IPS-NIHi7 (cell line): ENCODE measurements at regions not wholly inside any gene's neighbourhood (a gene's known extent, or its start where the extent isn't known, plus 50 kb on each side); places are given as distances from the start of the nearest gene placed in this dataset.

ENCODE experiments used
- DNase-seq: peaks from one replicate; pipeline ENCODE4 v3.0.0; 2012; ENCODE audit warnings: mixed read lengths; ENCODE audit errors: extremely low spot score

DNA sequence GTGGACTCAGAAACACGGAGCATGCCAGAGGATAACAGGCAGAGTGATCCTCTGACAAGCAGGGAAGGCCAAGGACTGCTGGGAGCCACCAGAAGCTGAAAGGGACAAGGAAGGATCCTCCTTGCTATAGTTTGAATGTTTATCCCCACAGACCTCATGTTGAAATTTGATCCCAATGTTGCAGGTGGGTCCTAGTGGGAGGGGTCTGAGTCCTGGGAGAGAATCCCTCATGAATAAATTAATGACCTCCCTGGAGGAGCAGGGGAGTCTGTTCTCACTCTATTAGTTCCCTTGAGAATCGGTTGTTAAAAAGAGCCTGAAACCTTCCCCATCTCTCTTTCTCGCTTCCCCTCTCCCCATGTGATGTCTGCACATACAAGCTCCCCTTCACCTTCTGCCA is 124.4 kb downstream of the FBXO15 start:
- DNase-seq: peak; percentile 43

DNA sequence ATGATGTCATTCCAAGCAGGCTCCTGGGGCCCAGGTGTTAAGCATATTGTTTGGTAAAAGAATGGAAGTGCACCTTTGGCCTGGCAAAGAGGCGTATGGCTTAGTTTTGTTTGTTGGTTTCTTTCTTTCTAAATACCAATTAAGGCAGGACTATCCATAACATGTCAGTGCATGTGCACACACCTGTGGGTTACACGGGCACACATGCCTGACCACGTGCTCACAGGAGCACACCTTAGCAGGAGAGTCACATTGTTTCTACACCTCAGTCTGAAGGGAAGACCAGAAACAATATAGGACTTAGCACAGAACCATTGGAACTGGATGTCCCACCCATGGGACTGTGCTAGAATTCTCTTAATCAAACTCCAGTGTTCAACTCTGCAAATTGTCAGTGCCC is 127.8 kb downstream of the FBXO15 start:
- DNase-seq: no peak

DNA sequence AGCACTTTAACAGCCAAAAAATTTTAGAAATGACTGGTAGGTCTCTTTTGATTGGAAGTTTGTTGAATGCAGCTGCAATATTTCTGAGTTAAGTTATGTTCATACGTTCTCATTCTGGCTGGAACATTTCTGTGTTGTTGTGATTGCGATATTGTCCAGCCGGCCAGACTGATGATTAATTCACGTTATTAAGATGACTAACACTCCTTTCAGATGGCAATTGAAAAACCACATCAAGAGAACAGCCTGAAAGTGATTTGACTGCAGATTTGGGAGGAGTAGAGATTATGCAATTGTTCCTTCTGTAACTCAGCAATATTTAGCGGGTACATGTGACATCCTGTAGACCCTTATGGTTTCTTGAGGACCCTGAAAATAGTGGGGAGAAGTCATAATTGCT is 133.7 kb downstream of the FBXO15 start:
- DNase-seq: no peak

DNA sequence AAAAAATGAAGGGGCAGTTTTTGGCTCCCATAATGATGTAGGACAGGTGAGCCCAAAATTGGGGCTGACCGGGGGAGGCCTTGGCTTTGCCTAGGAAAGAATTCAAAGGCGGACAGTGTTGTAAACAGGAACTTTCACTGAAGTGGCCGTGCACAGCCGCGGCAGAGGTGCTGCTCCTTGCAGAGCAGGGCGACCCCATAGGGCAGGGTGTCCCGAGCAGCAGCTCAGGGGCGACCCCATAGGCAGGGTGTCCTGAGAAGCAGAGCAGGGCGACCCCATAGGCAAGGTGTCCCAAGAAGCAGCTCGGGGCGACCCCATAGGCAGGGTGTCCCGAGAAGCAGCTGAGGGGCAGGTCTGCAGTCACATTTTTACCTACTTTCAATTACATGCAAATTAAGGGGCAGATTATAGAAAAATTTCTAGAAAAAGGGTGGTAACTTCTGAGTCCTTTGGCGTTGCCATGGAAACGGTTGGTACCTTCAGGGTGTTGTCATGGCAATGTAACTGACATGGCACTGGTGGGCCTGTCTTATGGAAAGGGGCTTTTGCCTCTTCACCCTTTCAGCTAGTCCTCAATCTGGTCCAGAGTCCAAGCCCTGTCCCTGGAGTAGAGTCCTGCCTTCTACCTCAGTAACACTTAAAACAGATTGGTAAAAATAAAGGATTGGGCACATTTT is 134.5 kb downstream of the FBXO15 start:
- no peak for DNase-seq

DNA sequence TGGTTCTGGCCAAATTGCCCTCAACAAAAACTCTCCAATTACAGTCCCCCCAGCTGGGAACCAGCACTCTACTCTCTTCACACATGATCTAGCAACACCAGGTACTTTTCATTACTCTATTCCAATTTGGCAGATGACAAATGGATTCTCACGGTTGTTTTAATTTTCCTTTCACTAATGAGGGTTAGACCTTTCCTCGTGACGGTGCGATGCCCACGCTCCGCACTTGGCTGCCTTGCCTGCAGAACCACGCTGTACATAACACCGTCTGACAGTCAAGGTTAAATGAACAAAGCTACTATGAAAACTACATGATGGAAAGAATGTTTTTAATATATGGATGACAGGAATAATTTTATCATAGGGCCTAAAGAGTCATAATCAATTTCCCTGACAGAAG is 141.5 kb downstream of the FBXO15 start:
- no peak for DNase-seq

DNA sequence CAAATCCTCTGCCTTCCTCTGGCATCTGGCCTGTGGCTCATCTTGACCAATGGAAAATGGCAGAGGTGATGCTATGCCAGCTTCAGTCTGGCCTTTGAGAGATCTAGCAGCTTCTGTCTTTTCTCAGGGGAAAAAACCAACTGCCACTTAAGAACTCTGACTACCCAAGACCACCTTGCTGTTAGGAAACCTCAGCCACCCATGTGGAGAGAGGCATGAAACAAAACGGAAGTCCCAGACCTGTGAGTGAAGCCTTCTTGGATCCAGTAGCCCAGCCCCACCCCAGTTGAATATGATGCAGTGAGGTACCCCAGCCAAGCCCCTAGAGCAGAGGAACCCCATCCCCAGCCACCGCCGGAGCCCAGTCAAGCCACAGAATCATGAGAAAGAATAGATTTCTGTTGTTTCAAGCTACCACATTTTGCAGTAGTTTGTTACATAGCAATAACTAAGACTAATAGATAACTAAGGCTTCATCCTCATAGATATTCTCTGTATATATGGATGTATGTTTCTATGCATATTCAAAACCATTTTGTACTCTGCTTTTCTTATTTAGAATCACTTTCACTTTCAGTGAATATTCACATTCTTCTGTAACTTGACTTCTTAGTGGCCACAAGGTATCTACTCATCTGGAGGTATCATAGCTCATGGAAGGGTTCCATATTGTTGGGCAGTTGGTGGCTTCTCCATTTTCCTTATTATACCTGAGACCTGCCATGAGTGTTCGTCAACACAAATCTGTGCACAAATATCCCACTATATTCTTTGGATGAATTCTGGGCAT is 142.1 kb downstream of the FBXO15 start:
- DNase-seq: no peak

DNA sequence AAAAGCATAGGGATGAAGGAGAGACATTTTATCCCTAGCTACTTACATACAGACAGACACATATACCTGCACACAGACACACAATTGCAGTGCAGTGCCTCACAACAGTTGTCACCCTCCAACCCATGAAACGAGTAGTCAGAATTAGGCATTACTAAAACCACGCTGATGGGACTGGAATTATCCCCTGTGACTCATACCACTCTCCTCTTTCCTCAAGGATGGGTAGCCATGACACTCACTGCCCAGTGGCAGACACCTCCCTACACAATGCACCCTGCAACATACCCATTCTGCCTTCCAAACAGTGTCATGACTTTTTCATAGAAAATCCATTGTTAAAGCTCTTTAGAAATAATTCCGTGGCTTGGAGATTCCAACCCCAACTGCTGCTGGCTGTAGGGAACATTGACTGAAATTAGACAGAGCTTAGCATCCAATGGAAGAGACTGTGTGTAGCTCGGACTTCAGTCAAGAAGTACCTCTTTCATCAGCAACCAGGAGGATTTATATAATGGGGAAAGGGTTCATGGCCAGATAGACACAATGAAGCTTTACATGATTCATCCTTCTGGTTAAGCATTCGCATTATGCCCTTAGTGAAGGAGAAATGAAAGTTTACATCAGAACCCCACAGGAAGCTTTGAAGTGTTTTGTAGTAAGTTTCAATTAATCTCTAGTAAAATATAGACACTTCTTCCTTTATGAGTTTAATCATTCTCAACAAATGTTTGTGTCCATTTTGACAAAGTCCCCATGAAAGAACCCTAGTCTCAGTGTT is 155.2 kb downstream of the FBXO15 start:
- no peak for DNase-seq

DNA sequence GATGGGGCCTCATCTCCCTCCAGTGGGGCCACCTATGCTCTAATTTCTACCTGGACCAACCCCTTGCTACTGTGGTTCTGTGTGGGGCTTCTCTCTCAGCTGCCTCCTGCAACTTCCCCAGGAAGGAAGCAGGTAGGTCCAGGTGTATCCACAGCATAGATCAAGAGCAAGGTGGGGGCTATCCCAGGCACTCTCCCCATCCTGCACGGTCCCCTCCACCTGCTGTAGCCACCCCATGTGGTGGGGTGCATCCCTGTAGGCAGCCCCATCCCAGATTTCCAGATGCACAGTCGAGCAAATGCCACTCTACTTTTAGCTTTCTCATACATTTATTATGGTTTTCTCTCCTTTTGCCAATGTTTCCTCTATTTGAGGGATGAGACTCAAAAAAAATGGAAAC is 156.1 kb downstream of the FBXO15 start:
- DNase-seq: no peak

DNA sequence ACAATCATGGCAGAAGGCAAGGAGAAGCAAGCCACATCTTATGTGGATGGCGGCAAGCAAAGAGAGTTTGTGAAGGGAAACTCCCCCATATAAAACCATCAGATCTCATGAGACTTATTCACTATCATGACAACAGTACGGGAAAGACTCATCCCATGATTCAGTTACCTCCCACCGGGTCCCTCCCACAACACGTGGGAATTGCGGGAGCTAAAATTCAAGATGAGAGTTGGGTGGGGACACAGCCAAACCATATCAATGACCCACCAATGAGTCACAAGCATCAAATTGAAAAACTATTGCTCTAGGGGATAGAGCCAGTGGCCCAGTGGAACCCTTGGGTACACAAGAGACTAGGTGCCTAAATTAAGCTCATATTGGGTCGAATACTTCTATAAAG is 157.4 kb downstream of the FBXO15 start:
- no peak for DNase-seq

DNA sequence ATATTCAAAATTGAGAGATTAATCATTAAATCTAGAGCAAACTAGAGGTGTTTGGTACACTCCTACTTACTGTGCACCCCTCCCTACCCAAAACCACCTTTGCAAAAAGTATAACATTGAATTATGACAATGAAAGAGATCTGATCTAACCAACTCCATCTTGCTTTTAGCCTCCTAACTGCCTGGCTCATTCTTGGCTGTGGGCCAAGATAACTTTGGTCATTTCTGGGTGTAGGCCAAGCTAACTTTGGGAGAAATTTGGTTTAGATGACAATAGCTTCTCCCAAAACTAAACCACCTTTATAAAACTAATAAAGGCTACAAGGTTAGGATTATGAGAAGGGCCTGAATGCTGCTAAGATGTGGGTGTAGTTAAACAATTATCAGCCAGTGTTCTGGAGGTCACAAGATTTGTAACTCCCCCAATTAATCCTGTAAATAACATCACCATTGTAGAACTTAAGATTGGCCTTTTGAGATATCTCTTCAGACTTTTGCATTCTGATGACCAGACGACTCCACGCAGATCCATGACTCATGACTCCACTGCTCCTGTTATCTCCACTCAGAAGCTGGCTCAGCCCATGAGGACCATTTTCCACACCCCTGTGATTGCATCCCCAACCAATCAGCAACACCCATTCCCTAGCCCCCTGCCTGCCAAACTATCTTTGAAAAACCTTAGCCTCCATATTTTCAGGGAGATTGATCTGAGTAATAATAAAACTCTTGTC is 160.2 kb downstream of the FBXO15 start:
- DNase-seq: no peak

DNA sequence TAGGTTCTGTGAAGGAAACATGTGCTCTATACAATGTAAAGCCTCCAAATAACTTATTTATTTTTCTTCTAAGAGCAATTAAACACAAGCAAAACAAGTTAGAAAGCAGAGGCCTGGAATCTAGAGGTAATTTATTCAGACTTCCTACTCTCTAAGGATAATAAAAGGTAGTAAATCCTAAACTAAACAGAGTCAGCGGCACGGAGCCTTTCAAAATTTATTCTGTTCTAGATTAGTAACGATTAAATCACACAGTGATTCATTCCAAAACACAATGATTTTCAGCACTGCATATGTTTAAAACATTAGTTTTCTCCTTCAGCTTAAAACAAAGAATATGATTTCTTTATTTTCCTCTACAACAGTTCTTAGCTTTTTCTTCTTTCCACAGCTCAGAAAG is 160.9 kb downstream of the FBXO15 start:
- DNase-seq: no peak

DNA sequence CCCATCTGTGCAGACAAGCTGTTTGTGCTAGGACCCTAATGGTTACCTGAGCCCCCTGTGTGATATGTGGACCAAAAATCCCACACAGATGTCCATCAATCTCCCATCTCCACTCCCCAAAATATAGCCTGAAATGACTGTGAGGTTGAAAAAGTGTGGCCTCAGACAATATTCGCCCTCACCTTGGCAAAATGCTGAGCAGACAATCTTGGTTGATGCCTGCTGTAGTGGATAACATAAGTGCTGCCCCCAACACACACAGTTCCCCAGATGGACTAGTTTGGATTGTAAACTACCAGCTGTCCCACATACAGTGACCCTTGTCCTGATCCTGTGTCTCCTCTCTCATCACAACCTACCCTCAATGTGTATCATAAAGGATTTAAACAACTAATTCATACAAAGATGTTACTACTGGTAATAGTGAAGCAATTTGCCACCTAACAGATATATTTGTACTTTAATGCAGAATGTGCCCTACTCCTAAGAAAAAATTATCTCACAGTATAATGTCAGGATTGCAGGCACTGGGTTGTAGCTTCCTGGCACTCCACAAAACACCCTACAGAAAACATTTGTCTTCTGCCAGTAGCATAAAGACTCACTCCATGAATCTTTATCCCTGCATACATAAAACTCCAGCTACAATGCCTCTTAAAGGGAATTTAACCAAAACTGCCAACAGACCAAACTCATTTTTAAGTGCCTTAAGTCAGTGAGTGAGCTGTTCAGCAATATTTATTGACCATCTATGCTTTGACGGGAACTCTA is 161.6 kb downstream of the FBXO15 start:
- no peak for DNase-seq

DNA sequence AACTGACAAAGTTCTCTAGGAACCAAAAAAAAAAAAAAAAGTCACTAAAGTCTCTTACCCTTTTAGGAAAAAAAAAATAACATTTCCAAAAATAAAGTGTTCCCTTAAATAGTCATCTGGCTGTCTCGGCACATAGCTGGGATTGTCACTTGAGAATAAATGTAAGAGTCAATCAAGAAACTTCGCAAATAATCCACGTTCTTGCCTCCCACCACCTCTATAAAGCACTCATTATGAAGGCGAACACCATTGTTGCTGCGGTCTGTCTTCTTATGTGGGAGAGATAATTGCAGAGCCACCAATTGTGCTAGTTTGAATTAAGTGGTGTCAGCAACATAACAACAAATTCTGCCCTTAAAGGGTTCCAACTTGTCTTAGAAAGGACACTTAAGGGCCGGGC is 163.7 kb downstream of the FBXO15 start:
- DNase-seq: no peak

DNA sequence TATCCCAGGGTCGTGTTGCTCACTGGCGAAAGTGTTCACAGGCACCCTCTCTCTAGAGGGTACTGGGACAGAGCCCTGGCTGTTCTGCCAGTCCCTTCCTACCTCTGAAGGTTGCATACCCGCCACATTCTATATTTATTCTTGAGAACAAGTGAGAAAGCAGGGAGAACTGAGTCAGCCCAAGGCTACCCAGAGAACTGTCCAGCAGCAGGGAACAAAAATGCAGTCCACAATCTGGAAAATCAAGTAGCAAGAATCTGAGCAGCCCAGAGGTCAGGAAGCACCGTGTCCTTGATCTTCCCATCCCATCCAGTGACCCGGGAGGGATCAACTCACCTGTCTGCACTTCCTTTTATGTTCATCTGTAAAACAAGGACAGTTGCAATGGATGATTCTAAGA is 164.1 kb downstream of the FBXO15 start:
- no peak for DNase-seq

DNA sequence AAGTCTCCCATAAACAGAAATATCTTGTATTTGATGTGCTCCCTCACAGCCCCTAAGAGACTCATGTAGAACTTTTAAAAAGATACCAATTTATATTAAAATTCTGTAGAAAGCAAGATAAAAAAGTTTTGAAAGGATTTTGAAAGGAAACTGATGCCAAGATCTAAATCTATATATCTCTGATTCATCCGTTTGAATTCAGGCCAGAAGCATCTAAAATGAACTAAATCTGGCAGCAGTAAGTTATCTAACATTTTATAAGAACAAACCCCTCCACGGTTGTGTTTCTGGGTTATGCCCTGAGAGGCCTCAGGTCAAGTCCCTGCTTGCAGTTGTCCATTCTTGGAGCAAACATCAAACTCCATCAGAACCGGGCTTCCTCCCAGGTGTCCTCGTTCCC is 165.8 kb downstream of the FBXO15 start:
- DNase-seq: no peak

DNA sequence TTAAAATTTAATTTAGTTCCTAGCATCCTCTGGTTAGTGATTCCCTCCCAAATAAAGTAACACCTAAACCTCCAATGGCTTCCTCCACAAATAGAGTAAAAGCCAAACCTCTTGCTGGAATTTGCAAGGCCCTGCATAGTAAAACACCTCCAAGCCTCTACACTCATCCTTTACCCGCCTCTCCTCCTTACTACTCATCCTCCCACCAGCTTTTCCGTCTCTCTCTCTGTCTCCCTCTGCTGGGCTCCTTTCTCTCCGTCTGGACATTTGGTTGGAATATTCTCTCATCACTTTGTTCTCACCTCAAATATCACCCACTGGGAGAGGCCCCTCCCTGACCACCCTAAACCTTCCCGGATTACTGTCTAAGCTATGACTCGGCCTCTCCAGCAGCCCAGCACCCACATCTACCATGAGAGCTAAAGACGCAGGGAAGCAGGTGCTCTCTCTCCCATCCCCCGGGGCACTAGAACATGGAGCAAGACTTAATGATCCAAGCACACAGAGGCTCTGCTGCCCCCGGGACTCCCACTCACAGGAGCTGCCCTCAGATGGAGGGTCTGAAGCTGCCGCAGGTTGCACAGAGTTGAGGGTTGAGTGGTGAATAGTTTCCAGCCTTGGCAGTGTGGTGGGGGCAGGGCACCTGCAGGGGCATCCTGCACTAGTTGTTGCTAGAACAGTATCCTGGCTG is 167.2 kb downstream of the FBXO15 start:
- peak; percentile 73 for DNase-seq

DNA sequence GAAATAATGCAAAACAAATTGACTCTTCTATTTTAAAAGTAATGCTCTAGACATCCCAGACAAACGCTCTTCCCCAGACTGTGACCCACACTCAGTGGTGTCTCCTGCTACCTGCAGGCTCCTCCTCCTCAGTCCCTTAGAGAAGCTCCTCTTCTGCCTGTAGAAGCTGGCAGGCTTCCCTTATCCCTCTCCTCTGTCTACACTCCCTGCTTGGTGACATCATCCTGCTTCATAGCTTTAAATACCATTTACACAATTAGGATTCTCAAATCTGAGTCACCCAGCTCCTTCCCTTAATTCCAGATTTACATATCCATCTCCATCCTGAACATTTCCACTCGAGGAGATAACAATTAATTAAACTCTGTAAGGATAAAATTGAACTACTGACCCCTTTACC is 167.9 kb downstream of the FBXO15 start:
- DNase-seq: no peak

DNA sequence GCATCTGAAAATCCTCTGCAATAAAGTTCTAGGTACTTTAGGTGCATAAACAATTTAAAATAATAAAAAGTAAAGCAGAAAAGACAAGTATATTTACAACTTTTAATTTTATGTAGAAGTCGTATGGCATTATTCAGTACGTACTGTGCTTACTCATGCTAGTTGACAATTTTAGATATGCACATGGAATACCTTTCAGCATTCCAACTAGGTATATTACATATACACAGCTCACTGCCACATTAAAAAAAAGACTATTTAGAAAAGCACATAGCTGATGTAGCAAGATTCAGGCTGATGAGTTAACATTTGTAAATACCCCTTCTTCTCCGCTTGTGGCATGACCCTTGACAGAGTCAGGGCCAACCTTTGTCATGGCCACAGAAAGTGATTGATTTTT is 171.2 kb downstream of the FBXO15 start:
- no peak for DNase-seq

DNA sequence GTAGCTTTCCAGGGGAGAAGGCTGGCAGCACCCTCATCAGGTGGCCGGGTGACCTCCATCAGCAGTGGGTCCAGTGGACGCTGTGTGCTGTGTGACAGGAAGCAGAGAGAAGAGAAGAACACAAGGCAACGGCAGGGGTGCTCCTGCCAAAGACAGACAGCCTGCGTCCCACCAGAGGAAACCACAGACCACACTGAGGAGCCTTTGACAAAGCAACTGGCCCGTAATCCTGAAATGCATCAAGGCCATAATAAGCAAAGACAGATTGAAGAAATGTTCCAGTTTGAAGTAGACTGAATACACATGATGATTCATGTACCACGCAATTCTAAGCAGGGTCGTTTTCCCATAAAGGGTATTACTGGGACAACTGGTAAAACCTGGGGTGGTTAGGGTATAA is 172.4 kb downstream of the FBXO15 start:
- no peak for DNase-seq

DNA sequence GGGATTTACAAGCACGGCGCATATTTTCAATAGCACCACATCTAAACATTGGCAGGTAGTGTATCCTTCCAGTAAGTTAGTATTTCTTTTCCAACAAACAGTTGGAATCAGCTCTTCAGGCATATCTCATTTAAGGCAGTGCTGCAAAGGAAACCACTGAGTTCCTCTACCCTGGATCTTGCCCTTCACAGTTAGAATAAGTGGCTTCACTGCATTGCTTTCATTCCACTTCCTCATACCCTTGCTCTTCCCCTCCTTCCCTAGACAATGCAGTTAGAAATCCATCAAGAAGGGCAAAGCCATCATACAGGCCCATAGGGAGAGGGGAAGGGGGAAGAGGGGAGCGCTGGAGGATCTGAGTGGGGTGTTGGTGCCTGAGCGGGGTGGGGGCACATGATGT is 173.7 kb downstream of the FBXO15 start:
- DNase-seq: no peak

DNA sequence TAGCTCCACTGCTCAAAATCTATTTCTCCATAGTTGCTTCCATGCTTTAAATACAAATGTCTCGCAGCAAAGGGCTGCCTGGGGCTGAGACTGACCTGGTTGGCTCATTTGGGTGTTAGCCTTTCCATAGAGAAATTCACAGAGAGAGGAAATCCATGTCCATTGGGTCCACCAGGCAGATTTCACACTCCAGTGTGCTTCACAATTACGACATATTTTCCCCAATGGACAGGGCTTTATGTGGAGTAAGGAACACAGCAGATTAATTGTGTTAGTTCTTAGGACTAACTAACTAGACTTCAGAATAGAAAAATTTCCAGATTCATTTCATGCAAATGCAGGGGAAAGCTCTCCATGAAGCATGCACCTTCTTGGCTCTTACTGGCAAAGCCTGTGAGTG is 180.7 kb downstream of the FBXO15 start:
- DNase-seq: no peak
